ENCODE measurements at regions not wholly inside any gene's neighbourhood (a gene's known extent, or its start where the extent isn't known, plus 50 kb on each side); places are given as distances from the start of the nearest gene placed in this dataset.

GRCh38 chr9:117873664-117874063 lies 169.5 kb downstream of the TLR4 start:
- 77 to 79% methylated on average over 5 of the region's 5 CpGs for WGBS, 2 experiments (ENCODE audit: insufficient coverage in 1 of 2, insufficient read length in 1 of 2)

GRCh38 chr9:117875886-117876285 lies 171.7 kb downstream of the TLR4 start:
- H3K27ac Mint-ChIP-seq: no peak overlapping the region
- no peaks in the 10 kb centered on the region for H3K36me3 Mint-ChIP-seq (ENCODE audit: low read depth)
- Histone ChIP-seq H3K4me3 (ENCODE audit: low read length) (no peak overlapping the region), H3K9me3 (ENCODE audit: control insufficient read depth, low read length) (no peaks in the 10 kb centered on the region), H3K36me3 (ENCODE audit: control insufficient read depth, insufficient read depth, low read length) (no peaks in the 10 kb centered on the region), H3K9ac (ENCODE audit: extremely low read depth, low read length, poor library complexity, severe bottlenecking) (no peak overlapping the region), H3K27me3 (ENCODE audit: control insufficient read depth, insufficient read depth, low read length, poor library complexity, severe bottlenecking) (no peaks in the 10 kb centered on the region), H3K4me1 (ENCODE audit: control insufficient read depth, insufficient read depth, low read length) (no peaks in the 10 kb centered on the region), H3K27ac (ENCODE audit: low read depth, low read length) (no peak overlapping the region)
- H3K4me1 Mint-ChIP-seq: no peaks in the 10 kb centered on the region
- no peak for DNase-seq
- 85 to 100% methylated on average over 2 of the region's 2 CpGs for WGBS, 2 experiments (ENCODE audit: insufficient coverage in 1 of 2, insufficient read length in 1 of 2)
- H3K4me3 Mint-ChIP-seq: no peak overlapping the region
- H3K9me3 Mint-ChIP-seq: no peaks in the 10 kb centered on the region
- H3K27me3 Mint-ChIP-seq (ENCODE audit: insufficient read depth): no peaks in the 10 kb centered on the region
- no peak for TF ChIP-seq CTCF (conservative IDR thresholded peaks at IDR 0.05)

More at GRCh38 chr9:117873664-117874063, 169.5 kb downstream of the TLR4 start:
- Histone ChIP-seq H3K36me3 (ENCODE audit: control insufficient read depth, insufficient read depth, low read length) (no peaks in the 10 kb centered on the region), H3K4me3 (ENCODE audit: low read length) (no peak overlapping the region), H3K9ac (ENCODE audit: extremely low read depth, low read length, poor library complexity, severe bottlenecking) (no peak overlapping the region), H3K9me3 (ENCODE audit: control insufficient read depth, low read length) (no peaks in the 10 kb centered on the region), H3K27me3 (ENCODE audit: control insufficient read depth, insufficient read depth, low read length, poor library complexity, severe bottlenecking) (no peaks in the 10 kb centered on the region), H3K4me1 (ENCODE audit: control insufficient read depth, insufficient read depth, low read length) (no peaks in the 10 kb centered on the region), H3K27ac (ENCODE audit: low read depth, low read length) (no peak overlapping the region)
- H3K4me1 Mint-ChIP-seq: no peaks in the 10 kb centered on the region
- H3K36me3 Mint-ChIP-seq (ENCODE audit: low read depth): no peaks in the 10 kb centered on the region
- TF ChIP-seq CTCF (conservative IDR thresholded peaks at IDR 0.05): no peak
- no peaks in the 10 kb centered on the region for H3K27me3 Mint-ChIP-seq (ENCODE audit: insufficient read depth)
- no peaks in the 10 kb centered on the region for H3K9me3 Mint-ChIP-seq
- H3K4me3 Mint-ChIP-seq: no peak overlapping the region
- no peak overlapping the region for H3K27ac Mint-ChIP-seq
- no peak for DNase-seq

GRCh38 chr9:117882171-117882570 lies 178.0 kb downstream of the TLR4 start:
- Histone ChIP-seq H3K4me3 (ENCODE audit: low read length) (no peak overlapping the region), H3K27me3 (ENCODE audit: control insufficient read depth, insufficient read depth, low read length, poor library complexity, severe bottlenecking) (no peaks in the 10 kb centered on the region), H3K27ac (ENCODE audit: low read depth, low read length) (no peak overlapping the region), H3K4me1 (ENCODE audit: control insufficient read depth, insufficient read depth, low read length) (no peaks in the 10 kb centered on the region), H3K9me3 (ENCODE audit: control insufficient read depth, low read length) (no peaks in the 10 kb centered on the region), H3K9ac (ENCODE audit: extremely low read depth, low read length, poor library complexity, severe bottlenecking) (no peak overlapping the region), H3K36me3 (ENCODE audit: control insufficient read depth, insufficient read depth, low read length) (no peaks in the 10 kb centered on the region)
- H3K4me3 Mint-ChIP-seq: no peak overlapping the region
- no peaks in the 10 kb centered on the region for H3K4me1 Mint-ChIP-seq
- 88 to 94% methylated on average over 4 of the region's 4 CpGs for WGBS, 2 experiments (ENCODE audit: insufficient coverage in 1 of 2, insufficient read length in 1 of 2)
- H3K9me3 Mint-ChIP-seq: no peaks in the 10 kb centered on the region
- no peak for DNase-seq
- no peaks in the 10 kb centered on the region for H3K36me3 Mint-ChIP-seq (ENCODE audit: low read depth)
- no peaks in the 10 kb centered on the region for H3K27me3 Mint-ChIP-seq (ENCODE audit: insufficient read depth)
- no peak for TF ChIP-seq CTCF (conservative IDR thresholded peaks at IDR 0.05)
- no peak overlapping the region for H3K27ac Mint-ChIP-seq

Measured in endodermal cell (in vitro differentiated cells).